Heart right ventricle (tissue), 16 donors: ENCODE measurements at regions not wholly inside any gene's neighbourhood (a gene's known extent, or its start where the extent isn't known, plus 50 kb on each side); places are given as distances from the start of the nearest gene placed in this dataset.
"Not testable (repeated sequence)": the region's sequence is repeated elsewhere in the genome, so short reads cannot be mapped to it uniquely, and the experiment has no call there.

Experiments
- ATAC-seq, 8 donors: fragments of 200-7000 bp; cut with Tn5 transposase; one replicate each; pipeline ENCODE4 v1.9.1; 2020; ENCODE audit warnings: mild to moderate bottlenecking in 8 of 8, moderate library complexity in 8 of 8, moderate number of reproducible peaks in 1 of 8
- DNase-seq, 2 donors: peaks; one replicate each; pipeline ENCODE4 v3.0.0-alpha.2; 2020
- H3K27ac ChIP-seq, 10 donors: fragments of 200-600 bp; sonication (generic) in 2 of 10; one replicate each; pipeline versions ENCODE4 v1.5.0 to v1.8.0; 2020 to 2022; ENCODE audit warnings: mild to moderate bottlenecking in 3 of 10
- H3K27me3 ChIP-seq, 7 donors: fragments of 200-600 bp; one replicate each; pipeline ENCODE4 v1.8.0; 2021 to 2022; ENCODE audit warnings: mild to moderate bottlenecking in 2 of 7
- H3K36me3 ChIP-seq, 9 donors: fragments of 200-600 bp; sonication (generic) in 1 of 9; one replicate each; pipeline versions ENCODE4 v1.5.0 to v1.8.0; 2020 to 2022; ENCODE audit warnings: mild to moderate bottlenecking in 2 of 9
- H3K4me1 ChIP-seq, 9 donors: fragments of 200-600 bp; sonication (generic) in 1 of 9; one replicate each; pipeline versions ENCODE4 v1.5.0 to v1.8.0; 2020 to 2022; ENCODE audit warnings: mild to moderate bottlenecking in 4 of 9
- H3K4me3 ChIP-seq, 10 donors: fragments of 200-600 bp; sonication (generic) in 2 of 10; one replicate each; pipeline versions ENCODE4 v1.5.0 to v1.8.0; 2020 to 2022; ENCODE audit warnings: mild to moderate bottlenecking in 7 of 10, moderate library complexity in 2 of 10
- H3K9me3 ChIP-seq, 11 donors: fragments of 200-600 bp in 10 of 11; sonication (generic) in 2 of 11; one replicate each; pipeline versions ENCODE4 v1.5.0 to v1.8.0; 2013 to 2022; ENCODE audit warnings: mild to moderate bottlenecking in 2 of 11, control low read depth in 1 of 11, moderate library complexity in 1 of 11
- WGBS, 2 donors: extraction: QIAGEN DNeasy Blood & Tissue Kit; methylation state at CpG; one replicate each; pipeline ENCODE4 v1.1.7; 2013; ENCODE audit warnings: inconsistent platforms in 1 of 2; 5-methylcytosine and 5-hydroxymethylcytosine counted together
- intact Hi-C, 10 donors: fragments of 100-400 bp; cut with DNase I; formaldehyde crosslinking; loops; one replicate each; pipeline versions ENCODE4 v1.11.1 to v1.14.2; 2022
- TF ChIP-seq, protein P1 (sequence below), 9 donors: fragments of 200-600 bp; sonication (generic) in 2 of 9; IDR thresholded peaks; one replicate each; pipeline versions ENCODE4 v1.5.0 to v1.8.0; 2021 to 2022; ENCODE audit warnings: antibody characterized with exemption in 9 of 9, mild to moderate bottlenecking in 5 of 9, moderate library complexity in 1 of 9
- donor health status: Arrhythmogenic right ventricular cardiomyopathy.
- donor health status: ischemic (EF 13 %, LVEDD 7.1; RV severe dilation, severe dysfunction).
- donor health status: healthy with polysubstance abuse.
- donor health status: DM: no; HTN: yes; CAD: no.
- donor health status: DM: no; HTN: no; CAD: no.
- donor health status: ischemic (EF 25% LVEDD 6.9; RV normal size, moderate dysfunction).
- donor health status: ischemic (EF 25% LVEDD 5.7; RV mildly dilated, moderate dysfunction).
- donor health status: healthy.
- donor health status: DM: yes; HTN: yes; CAD: no.
- donor health status: Ischemic cardiomyopathy.
- donor health status: ischemic (EF 35%, LVEDD 5.7; RV mildly dilated, moderate dysfunction).
- donor health status: nonischemic (EF 11% LVEDD 7.7; RV severe dilation, severe dysfunction).
- donor health status: DM: yes; HTN: yes; CAD: no.
- donor health status: PGD.
- donor health status: ischemic (EF 29% LVEDD 5.4; RV normal size, mild dysfunction).
- donor health status: nonischemic (EF 23%, LVEDD 6.1; RV moderate dilation, normal function).

DNA sequence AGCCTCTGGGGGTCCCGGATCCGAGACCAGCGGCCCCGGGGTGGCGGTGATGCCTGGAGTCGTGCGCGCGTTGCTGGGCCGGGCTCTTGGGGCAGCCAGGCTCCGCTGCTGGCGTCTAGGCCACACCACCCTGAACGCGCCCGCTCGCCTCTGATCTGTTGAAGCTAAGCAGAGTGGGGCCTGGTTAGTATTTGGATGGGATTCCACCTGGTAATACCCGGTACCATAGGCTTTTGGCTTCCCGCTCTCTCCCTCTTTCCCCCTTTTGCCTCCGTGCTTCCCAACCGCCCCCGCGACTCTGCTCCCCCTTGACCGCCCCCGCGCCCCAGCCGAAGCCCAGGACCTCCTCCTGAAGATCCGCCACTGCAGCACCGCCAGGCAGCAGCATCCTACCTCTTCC, 1383.5 kb upstream of the DEFB115 start:
- Histone ChIP-seq H3K27me3 (peaks cover 0 to 6% (median 0%) of the 10 kb centered on the region in 7 donors), H3K4me1 (no peaks in the 10 kb centered on the region), H3K4me3 (no peak overlapping the region), H3K9me3 (peaks cover 0 to 52% (median 2%) of the 10 kb centered on the region in 11 donors), H3K36me3 (no peaks in the 10 kb centered on the region), H3K27ac (no peak overlapping the region)
- TF ChIP-seq, protein P1, sequence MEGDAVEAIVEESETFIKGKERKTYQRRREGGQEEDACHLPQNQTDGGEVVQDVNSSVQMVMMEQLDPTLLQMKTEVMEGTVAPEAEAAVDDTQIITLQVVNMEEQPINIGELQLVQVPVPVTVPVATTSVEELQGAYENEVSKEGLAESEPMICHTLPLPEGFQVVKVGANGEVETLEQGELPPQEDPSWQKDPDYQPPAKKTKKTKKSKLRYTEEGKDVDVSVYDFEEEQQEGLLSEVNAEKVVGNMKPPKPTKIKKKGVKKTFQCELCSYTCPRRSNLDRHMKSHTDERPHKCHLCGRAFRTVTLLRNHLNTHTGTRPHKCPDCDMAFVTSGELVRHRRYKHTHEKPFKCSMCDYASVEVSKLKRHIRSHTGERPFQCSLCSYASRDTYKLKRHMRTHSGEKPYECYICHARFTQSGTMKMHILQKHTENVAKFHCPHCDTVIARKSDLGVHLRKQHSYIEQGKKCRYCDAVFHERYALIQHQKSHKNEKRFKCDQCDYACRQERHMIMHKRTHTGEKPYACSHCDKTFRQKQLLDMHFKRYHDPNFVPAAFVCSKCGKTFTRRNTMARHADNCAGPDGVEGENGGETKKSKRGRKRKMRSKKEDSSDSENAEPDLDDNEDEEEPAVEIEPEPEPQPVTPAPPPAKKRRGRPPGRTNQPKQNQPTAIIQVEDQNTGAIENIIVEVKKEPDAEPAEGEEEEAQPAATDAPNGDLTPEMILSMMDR (IDR thresholded peaks at IDR 0.05) = no peak
- DNase-seq = peak in 1 of 2 donors; percentile 55
- intact Hi-C loops = loop anchor here in 2 of 10 donors (10.0 kb wide), 1 partner anchor 759 kb away; no protein-coding TSS in a partner anchor
- 44 to 53% methylated on average over 28 of the region's 28 CpGs for WGBS, 2 donors
- no peak for ATAC-seq

DNA sequence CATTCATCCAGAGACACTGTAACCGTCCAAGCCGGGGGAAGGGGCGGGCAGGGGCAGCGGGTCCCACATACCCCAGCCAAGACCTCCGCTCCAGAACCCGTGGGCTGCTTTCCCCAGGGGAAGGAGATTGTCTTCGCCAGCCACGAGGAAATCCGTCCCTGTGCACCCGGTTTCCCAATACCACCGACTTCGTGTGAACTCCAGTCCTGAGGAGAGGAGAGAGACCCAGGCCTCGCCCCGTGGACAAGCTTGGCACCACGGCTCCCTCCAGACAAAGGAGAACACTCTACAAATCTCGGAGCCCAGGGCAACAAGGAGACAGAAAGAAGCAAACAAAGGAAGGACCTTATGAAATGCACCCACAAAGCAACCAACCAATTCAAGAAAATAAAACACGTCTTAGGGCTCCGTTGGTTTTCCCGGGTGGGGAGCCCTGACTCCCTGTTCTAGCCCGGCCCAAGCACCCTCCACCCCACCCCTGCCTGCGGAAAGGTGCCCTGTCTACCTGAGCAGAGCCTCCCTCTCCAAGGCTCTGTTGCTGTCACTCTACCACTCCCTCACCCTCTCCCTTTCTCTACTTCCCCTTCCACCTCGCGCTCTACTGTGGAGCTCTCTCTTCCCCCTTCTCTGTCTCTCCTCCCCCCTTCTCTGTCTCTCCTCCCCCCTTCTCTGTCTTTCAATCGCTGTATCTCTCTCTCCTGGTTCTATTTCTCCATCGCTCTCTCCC, 1382.8 kb upstream of the DEFB115 start:
- TF ChIP-seq, protein P1 (IDR thresholded peaks at IDR 0.05) = no peak
- no peaks in the 10 kb centered on the region for H3K36me3 ChIP-seq
- no peaks in the 10 kb centered on the region for H3K4me1 ChIP-seq
- peaks cover 0 to 56% (median 8%) of the 10 kb centered on the region in 11 donors for H3K9me3 ChIP-seq
- intact Hi-C loops = loop anchor here in 3 of 10 donors (5.0 to 10.0 kb wide), 2 partner anchors 760 to 772 kb away; no protein-coding TSS in a partner anchor
- no peak overlapping the region for H3K27ac ChIP-seq
- ATAC-seq = no peak
- 71 to 76% methylated on average over 25 of the region's 25 CpGs for WGBS, 2 donors
- DNase-seq = no peak
- H3K27me3 ChIP-seq = peaks cover 0 to 6% (median 0%) of the 10 kb centered on the region in 7 donors
- no peak overlapping the region for H3K4me3 ChIP-seq

DNA sequence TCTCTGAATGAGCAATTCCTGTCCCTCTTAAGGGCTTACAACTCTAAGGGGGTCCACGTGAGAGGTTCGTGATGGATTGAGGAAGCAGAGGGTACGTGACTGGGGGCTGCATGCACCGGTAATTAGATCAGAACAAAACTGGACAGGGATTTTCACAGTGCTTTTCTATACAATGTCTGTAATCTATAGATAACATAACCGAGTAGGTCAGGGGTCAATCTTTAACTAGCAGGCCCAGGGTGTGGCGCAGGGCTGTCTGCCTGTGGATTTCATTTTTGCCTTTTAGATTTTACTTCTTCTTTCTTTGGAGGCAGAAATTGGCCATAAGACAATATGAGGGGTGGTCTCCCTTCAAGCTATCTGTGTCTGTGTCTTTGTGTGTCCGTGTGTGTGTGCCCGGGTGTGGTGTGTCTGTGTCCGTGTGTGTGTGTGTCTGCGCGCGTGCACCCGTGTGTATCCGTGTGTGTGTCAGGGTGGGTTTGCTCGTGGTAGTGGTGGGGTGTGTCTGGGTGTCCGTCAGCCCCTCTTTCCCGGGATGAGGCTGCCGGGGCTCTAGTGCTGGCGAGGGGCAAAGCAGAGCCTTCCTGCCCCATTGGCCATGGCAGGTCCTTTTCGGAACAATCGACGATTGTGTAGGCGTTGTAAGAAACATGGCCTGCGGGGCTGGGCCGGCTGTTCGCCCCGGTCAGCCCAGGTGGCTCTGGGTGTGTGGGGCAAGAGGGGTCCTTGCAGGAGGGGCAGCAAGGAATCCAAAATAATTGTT, 1382.0 kb upstream of the DEFB115 start:
- not testable (repeated sequence) for H3K4me1 ChIP-seq, H3K27ac ChIP-seq, H3K4me3 ChIP-seq, DNase-seq, H3K36me3 ChIP-seq, H3K27me3 ChIP-seq
- peaks cover 0 to 65% (median 9%) of the 10 kb centered on the region in 11 donors for H3K9me3 ChIP-seq
- intact Hi-C loops = loop anchor here in 3 of 10 donors (5.0 to 10.0 kb wide), 2 partner anchors 761 to 773 kb away; no protein-coding TSS in a partner anchor
- peak in 6 of 8 donors; percentile 37 to 65 (median 56) for ATAC-seq
- 76 to 79% methylated on average over 27 of the region's 27 CpGs for WGBS, 2 donors

DNA sequence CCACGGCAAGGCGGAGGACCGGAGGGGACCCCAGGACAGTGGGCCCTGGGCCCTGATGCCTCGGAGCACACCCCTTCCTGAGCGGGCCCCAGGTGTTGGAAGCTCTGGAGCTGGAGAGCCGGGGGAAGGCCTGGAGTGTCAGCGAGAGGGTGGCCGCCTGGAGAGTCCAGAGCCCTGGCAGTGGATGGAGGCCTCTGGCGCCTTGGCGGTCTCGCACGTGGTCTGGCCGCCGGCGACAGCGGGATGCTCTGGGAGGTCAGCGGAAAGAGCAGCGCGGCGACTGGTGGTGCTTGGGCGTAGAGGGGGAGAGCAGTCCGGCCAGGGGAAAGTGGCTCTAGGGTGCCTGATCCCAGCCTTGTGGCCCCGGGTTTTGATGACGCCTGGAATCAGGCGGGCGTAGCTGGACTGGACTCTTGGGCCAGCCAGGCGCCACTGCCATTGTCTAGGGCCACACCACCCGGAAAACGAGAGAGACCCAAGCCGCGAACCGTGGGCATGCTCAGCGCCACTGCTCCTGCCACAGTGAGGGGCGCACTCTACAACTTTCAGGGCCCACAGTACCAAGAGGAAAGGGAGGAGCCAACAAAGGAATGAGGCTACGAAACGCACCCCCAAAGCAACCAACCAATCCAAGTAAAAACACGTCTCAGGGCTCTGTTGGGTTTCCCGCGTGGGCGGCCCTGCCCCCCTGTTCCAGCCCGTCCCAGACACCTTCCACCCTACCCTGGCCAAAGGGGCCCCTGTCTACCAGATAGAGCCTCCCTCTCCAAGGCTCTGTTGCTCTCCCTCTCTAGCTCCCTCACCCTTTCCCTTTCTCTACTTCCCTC, 1381.2 kb upstream of the DEFB115 start:
- not testable (repeated sequence) for H3K4me1 ChIP-seq, H3K36me3 ChIP-seq, H3K4me3 ChIP-seq, H3K27me3 ChIP-seq, H3K27ac ChIP-seq
- ATAC-seq (peak in 3 of 8 donors; percentile 12 to 34 (median 21)), DNase-seq (peak in 1 of 2 donors; percentile 12)
- WGBS, 2 donors = 78 to 85% methylated on average over 38 to 41 of the region's 41 CpGs
- peaks cover 0 to 64% (median 7%) of the 10 kb centered on the region in 11 donors for H3K9me3 ChIP-seq
- intact Hi-C loops = loop anchor here in 3 of 10 donors (5.0 to 10.0 kb wide), 2 partner anchors 761 to 774 kb away; no protein-coding TSS in a partner anchor

DNA sequence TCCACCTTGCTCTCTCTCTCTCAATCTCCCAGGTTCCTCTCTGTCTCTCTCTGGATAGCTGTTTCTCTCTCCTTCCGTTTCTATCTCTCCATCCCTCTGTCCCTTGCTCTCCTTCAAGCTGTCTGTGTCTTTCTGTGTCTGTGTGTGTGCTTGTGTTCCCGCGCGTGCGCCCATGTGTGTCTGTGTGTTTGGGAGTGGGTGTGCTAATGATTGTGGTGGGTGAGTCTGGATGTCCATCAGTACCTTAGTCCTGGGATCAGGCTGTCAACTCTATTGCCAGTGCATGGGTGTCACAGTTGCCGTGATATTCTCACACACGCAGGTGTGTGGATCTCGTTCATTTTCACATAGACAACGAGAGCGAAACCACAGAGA, 1380.6 kb upstream of the DEFB115 start:
- no peak overlapping the region for H3K27ac ChIP-seq
- WGBS, 2 donors = 77 to 79% methylated on average over 10 of the region's 10 CpGs
- no peaks in the 10 kb centered on the region for H3K36me3 ChIP-seq
- peaks cover 0 to 64% (median 7%) of the 10 kb centered on the region in 11 donors for H3K9me3 ChIP-seq
- DNase-seq (no peak), ATAC-seq (no peak)
- intact Hi-C loops = loop anchor here in 3 of 10 donors (5.0 to 10.0 kb wide), 2 partner anchors 762 to 775 kb away; no protein-coding TSS in a partner anchor
- H3K27me3 ChIP-seq = peaks cover 0 to 6% (median 0%) of the 10 kb centered on the region in 7 donors
- no peaks in the 10 kb centered on the region for H3K4me1 ChIP-seq
- no peak overlapping the region for H3K4me3 ChIP-seq
- TF ChIP-seq, protein P1 (IDR thresholded peaks at IDR 0.05) = no peak

DNA sequence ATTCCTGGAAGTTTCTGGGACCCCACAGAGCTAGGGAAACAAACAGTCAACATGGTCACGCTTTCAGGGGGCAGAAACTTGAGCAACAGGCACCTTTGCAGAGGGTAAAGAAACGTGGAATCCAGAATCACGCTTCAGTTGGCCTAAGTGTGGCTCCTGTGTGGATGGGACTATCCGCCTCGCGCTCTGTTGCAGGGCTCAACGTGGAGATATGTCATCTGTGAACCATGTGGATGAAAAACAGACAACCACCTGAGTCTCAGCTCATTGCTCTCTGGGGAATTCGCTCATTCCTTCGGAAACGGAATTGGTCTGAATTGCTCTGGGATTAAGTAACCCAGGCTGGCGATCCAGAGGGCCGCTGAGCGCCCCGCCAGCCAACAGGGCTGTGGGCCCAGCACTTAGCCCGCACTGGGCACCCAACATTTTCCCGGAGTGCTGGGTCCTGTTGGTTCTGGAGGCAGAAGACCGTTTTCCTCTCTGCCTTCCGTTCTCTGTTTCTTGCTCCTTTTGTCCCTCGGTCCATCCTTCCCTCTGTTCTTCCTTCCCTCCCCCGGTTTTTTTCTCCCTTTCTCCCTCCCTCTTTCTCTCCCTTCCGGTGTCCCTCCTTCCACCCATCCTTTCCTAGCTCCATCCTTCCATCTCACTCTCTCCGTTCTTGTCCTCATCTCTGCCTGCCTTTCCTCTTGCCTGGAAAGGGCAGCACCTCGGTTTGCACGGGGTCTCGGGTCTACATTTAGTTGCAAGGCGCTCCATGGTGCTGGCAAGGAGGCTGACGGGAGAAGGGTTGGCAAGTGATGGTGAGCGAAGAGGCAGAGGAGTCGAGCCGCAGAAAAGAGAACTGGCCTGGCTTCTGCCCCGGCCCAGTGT, 1379.8 kb upstream of the DEFB115 start:
- not testable (repeated sequence) for H3K4me3 ChIP-seq, DNase-seq, H3K27me3 ChIP-seq, H3K27ac ChIP-seq, H3K36me3 ChIP-seq, H3K4me1 ChIP-seq
- ATAC-seq = peak in 2 of 8 donors; percentile 15 to 25
- WGBS, 2 donors = 52 to 61% methylated on average over 27 to 31 of the region's 31 CpGs
- intact Hi-C loops = loop anchor here in 3 of 10 donors (5.0 to 10.0 kb wide), 2 partner anchors 763 to 775 kb away; no protein-coding TSS in a partner anchor
- peaks cover 0 to 64% (median 7%) of the 10 kb centered on the region in 11 donors for H3K9me3 ChIP-seq
